ENCODE measurements at regions not wholly inside any gene's neighbourhood (a gene's known extent, or its start where the extent isn't known, plus 50 kb on each side); places are given as distances from the start of the nearest gene placed in this dataset.

DNA sequence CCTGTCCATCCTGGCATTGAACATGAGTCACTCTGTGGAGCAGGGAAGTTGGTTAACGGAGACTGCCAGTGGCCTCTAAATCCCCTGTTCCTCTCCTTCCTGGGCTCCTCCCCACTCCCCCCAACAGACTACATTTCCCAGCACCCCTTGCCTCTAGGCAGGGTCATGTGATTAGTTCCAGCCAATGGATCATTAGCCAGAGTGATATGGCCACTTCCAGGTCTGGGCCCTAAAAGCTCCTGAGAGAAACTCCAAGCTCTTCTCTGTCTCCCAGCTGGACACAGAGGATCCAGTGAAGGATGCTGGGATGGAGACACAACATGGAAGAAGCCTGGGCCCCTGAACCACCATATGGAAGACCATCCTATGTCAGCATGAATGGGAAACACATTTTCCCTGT, 54.4 kb upstream of the RFLNA start:
- CTCF ChIA-PET (ENCODE audit: partially characterized antibody), result interaction anchor here (1.0 to 1.1 kb wide), 2 partner anchors 9 to 54 kb away, joined by 3 read pairs; no protein-coding TSS in a partner anchor
- H3K14ac ChIP-seq (ENCODE audit: insufficient read length), result no peak overlapping the region
- H2BK120ac ChIP-seq (replicated peaks; ENCODE audit: low read depth, low read length), result no peak overlapping the region
- TF ChIP-seq, protein P1, sequence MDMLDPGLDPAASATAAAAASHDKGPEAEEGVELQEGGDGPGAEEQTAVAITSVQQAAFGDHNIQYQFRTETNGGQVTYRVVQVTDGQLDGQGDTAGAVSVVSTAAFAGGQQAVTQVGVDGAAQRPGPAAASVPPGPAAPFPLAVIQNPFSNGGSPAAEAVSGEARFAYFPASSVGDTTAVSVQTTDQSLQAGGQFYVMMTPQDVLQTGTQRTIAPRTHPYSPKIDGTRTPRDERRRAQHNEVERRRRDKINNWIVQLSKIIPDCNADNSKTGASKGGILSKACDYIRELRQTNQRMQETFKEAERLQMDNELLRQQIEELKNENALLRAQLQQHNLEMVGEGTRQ (IDR thresholded peaks at IDR 0.05; ENCODE audit: low read length), result peak; percentile 82
- TF ChIP-seq SIX5 (IDR thresholded peaks at IDR 0.05; ENCODE audit: low read depth, low read length) (peak; percentile 55), KDM1A (IDR thresholded peaks at IDR 0.05; ENCODE audit: borderline replicate concordance, low read length) (no peak), NRF1 (IDR thresholded peaks at IDR 0.05; ENCODE audit: low read depth, low read length) (no peak), RNF2 (IDR thresholded peaks at IDR 0.05; ENCODE audit: borderline replicate concordance, low read depth, low read length, missing control alignments, poor library complexity, severe bottlenecking) (no peak), NANOG (IDR thresholded peaks at IDR 0.05; ENCODE audit: insufficient read depth, low read depth, low read length, poor library complexity, severe bottlenecking) (no peak), YY1 (IDR thresholded peaks at IDR 0.05; ENCODE audit: low read depth, low read length) (peak; percentile 55)
- TF ChIP-seq, protein P2, sequence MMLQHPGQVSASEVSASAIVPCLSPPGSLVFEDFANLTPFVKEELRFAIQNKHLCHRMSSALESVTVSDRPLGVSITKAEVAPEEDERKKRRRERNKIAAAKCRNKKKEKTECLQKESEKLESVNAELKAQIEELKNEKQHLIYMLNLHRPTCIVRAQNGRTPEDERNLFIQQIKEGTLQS (IDR thresholded peaks at IDR 0.05; ENCODE audit: insufficient read depth, low read depth, low read length), result peak; percentile 29; the same call in 1 of the 2 replicates
- POLR2A ChIA-PET (ENCODE audit: partially characterized antibody), result no interaction called here
- H3K79me1 ChIP-seq (ENCODE audit: low read depth, low read length), result no peaks in the 10 kb centered on the region
- H2BK15ac ChIP-seq (ENCODE audit: low read length), result no peak overlapping the region
- DNase-seq (ENCODE audit: low read depth in 1 of 2, low spot score in 2 of 2), result no peak
- H4K8ac ChIP-seq (ENCODE audit: extremely low read depth, insufficient read depth, low read length), result no peak overlapping the region
- no peak overlapping the region for H3K23ac ChIP-seq (ENCODE audit: insufficient read length)
- no peaks in the 10 kb centered on the region for H3K23me2 ChIP-seq (ENCODE audit: low read depth, low read length)
- 89% methylated on average over 1 of the region's 1 CpG; no CpG with 5 or more reads in 1 of the 2 experiments for WGBS, 2 experiments (ENCODE audit: extremely low coverage in 1 of 2, insufficient coverage in 1 of 2, insufficient read length in 1 of 2, insufficient replicate concordance in 2 of 2, low coverage in 1 of 2, low lambda C conversion rate in 2 of 2, missing lambda C conversion rate in 1 of 2)
- H3K4me3 ChIP-seq (ENCODE audit: extremely low read depth in 1 of 4, insufficient read depth in 2 of 4, low read depth in 3 of 4, low read length in 4 of 4), result no peak overlapping the region
- FAIRE-seq, result peak; percentile 74
- no peak overlapping the region for H2AK5ac ChIP-seq (ENCODE audit: low read depth, low read length)
- H3K56ac ChIP-seq (replicated peaks; ENCODE audit: insufficient read length, low read depth, low read length), result no peak overlapping the region
- H2BK5ac ChIP-seq (ENCODE audit: low read depth, low read length), result no peak overlapping the region
- H3K4me1 ChIP-seq (replicated peaks in 1 of 4; ENCODE audit: control insufficient read depth in 3 of 4, insufficient read depth in 4 of 4, low read length in 3 of 4), result peaks cover 0 to 11% (median 0%) of the 10 kb centered on the region in 4 experiments; a peak in 4 of 7 replicates
- H3K27ac ChIP-seq (ENCODE audit: low read depth, low read length), result no peak overlapping the region
- no peaks in the 10 kb centered on the region; a peak in 1 of 7 replicates for H3K27me3 ChIP-seq (replicated peaks in 1 of 4; ENCODE audit: control insufficient read depth in 3 of 4, extremely low read depth in 1 of 4, insufficient read depth in 3 of 4, low read length in 3 of 4)
- no peak overlapping the region for H3K18ac ChIP-seq (ENCODE audit: extremely low read depth, low read length)
- no peaks in the 10 kb centered on the region for H3K36me3 ChIP-seq (ENCODE audit: control insufficient read depth in 2 of 4, insufficient read depth in 4 of 4, low read length in 3 of 4)
- H4K91ac ChIP-seq (replicated peaks; ENCODE audit: insufficient read length, low read length), result no peak overlapping the region
- peak overlapping the region; percentile 30; the same call in 1 of the 2 replicates for H2AFZ ChIP-seq (ENCODE audit: low read length)
- no peak overlapping the region for H3K4ac ChIP-seq (replicated peaks; ENCODE audit: insufficient read length, low read depth, low read length)
- H2BK12ac ChIP-seq (ENCODE audit: low read depth, low read length), result no peak overlapping the region
- peaks cover 0 to 5% of the 10 kb centered on the region in 2 experiments; a peak in 2 of 4 replicates for H3K9me3 ChIP-seq (ENCODE audit: insufficient read depth in 2 of 2, low read depth in 1 of 2, low read length in 1 of 2)
- H4K20me1 ChIP-seq (replicated peaks in 1 of 2; ENCODE audit: control insufficient read depth in 1 of 2, insufficient read depth in 2 of 2, low read length in 2 of 2), result no peaks in the 10 kb centered on the region
- no peak overlapping the region for H3K4me2 ChIP-seq (ENCODE audit: insufficient read depth in 1 of 2, low read depth in 2 of 2, low read length in 2 of 2)
- no peaks in the 10 kb centered on the region for H3K79me2 ChIP-seq (ENCODE audit: control insufficient read depth in 1 of 2, insufficient read depth in 2 of 2, low read length in 2 of 2)
- no peak overlapping the region for H3K9ac ChIP-seq (replicated peaks in 1 of 4; ENCODE audit: extremely low read depth in 1 of 4, low read depth in 3 of 4, low read length in 3 of 4)
- H2BK20ac ChIP-seq (ENCODE audit: low read length), result no peak overlapping the region
- no peak overlapping the region for H4K5ac ChIP-seq (ENCODE audit: insufficient read length, low read depth, low read length)
